ENCODE measurements at regions not wholly inside any gene's neighbourhood (a gene's known extent, or its start where the extent isn't known, plus 50 kb on each side); places are given as distances from the start of the nearest gene placed in this dataset.
A peak's percentile ranks its signal among the peaks of the same experiment; 100 is the strongest.
"Not testable (repeated sequence)": the region's sequence is repeated elsewhere in the genome, so short reads cannot be mapped to it uniquely, and the experiment has no call there.

GRCh38 chr3:170814822-170815221 is 55.2 kb downstream of the RPL22L1 start:
- DNase-seq (ENCODE audit: low spot score): no peak

- no peak for DNase-seq (ENCODE audit: low spot score)
These were observed 56.7 kb downstream of the RPL22L1 start for GRCh38 chr3:170813266-170813665.

GRCh38 chr3:170811928-170812591 is 57.9 kb downstream of the RPL22L1 start:
- DNase-seq (ENCODE audit: low spot score): peak; percentile 85

GRCh38 chr3:170811515-170811914 is 58.5 kb downstream of the RPL22L1 start:
- DNase-seq (ENCODE audit: low spot score): no peak

- DNase-seq (ENCODE audit: low spot score): no peak
These were observed 60.0 kb downstream of the RPL22L1 start for GRCh38 chr3:170809975-170810357.

GRCh38 chr3:170809007-170809974 is 60.7 kb downstream of the RPL22L1 start:
- peak; percentile 84 for DNase-seq (ENCODE audit: low spot score)

GRCh38 chr3:170808041-170808440 is 62.0 kb downstream of the RPL22L1 start:
- DNase-seq (ENCODE audit: low spot score): no peak

GRCh38 chr3:170806676-170807075 is 63.3 kb downstream of the RPL22L1 start:
- DNase-seq (ENCODE audit: low spot score): no peak

GRCh38 chr3:170806141-170806540 is 63.9 kb downstream of the RPL22L1 start:
- DNase-seq (ENCODE audit: low spot score): no peak

- not testable (repeated sequence) for DNase-seq (ENCODE audit: low spot score)
These were observed 64.7 kb downstream of the RPL22L1 start for GRCh38 chr3:170805296-170805695.

- not testable (repeated sequence) for DNase-seq (ENCODE audit: low spot score)
These were observed 65.4 kb downstream of the RPL22L1 start for GRCh38 chr3:170804634-170805033.

- DNase-seq (ENCODE audit: low spot score): no peak
These were observed 65.9 kb downstream of the RPL22L1 start for GRCh38 chr3:170804078-170804477.

GRCh38 chr3:170802164-170803151 is 67.5 kb downstream of the RPL22L1 start:
- peak; percentile 11 for DNase-seq (ENCODE audit: low spot score)

- no peak for DNase-seq (ENCODE audit: low spot score)
These were observed 68.4 kb downstream of the RPL22L1 start for GRCh38 chr3:170801597-170801996.

- DNase-seq (ENCODE audit: low spot score): not testable (repeated sequence)
These were observed 69.7 kb downstream of the RPL22L1 start for GRCh38 chr3:170800275-170800674.

- DNase-seq (ENCODE audit: low spot score): no peak
These were observed 71.0 kb downstream of the RPL22L1 start for GRCh38 chr3:170799009-170799408.

GRCh38 chr3:170797685-170798084 is 72.3 kb downstream of the RPL22L1 start:
- DNase-seq (ENCODE audit: low spot score): no peak

GRCh38 chr3:170792471-170792870 is 77.5 kb downstream of the RPL22L1 start:
- DNase-seq (ENCODE audit: low spot score): no peak

- no peak for DNase-seq (ENCODE audit: low spot score)
These were observed 79.3 kb downstream of the RPL22L1 start for GRCh38 chr3:170790647-170791046.

- no peak for DNase-seq (ENCODE audit: low spot score)
These were observed 82.5 kb downstream of the RPL22L1 start for GRCh38 chr3:170787464-170787863.

GRCh38 chr3:170785454-170785853 is 84.5 kb downstream of the RPL22L1 start:
- no peak for DNase-seq (ENCODE audit: low spot score)

GRCh38 chr3:170784406-170784805 is 85.6 kb downstream of the RPL22L1 start:
- DNase-seq (ENCODE audit: low spot score): no peak

Data from Ammon's horn (tissue), 1 donor.